ENCODE measurements at regions not wholly inside any gene's neighbourhood (a gene's known extent, or its start where the extent isn't known, plus 50 kb on each side); places are given as distances from the start of the nearest gene placed in this dataset.

DNA sequence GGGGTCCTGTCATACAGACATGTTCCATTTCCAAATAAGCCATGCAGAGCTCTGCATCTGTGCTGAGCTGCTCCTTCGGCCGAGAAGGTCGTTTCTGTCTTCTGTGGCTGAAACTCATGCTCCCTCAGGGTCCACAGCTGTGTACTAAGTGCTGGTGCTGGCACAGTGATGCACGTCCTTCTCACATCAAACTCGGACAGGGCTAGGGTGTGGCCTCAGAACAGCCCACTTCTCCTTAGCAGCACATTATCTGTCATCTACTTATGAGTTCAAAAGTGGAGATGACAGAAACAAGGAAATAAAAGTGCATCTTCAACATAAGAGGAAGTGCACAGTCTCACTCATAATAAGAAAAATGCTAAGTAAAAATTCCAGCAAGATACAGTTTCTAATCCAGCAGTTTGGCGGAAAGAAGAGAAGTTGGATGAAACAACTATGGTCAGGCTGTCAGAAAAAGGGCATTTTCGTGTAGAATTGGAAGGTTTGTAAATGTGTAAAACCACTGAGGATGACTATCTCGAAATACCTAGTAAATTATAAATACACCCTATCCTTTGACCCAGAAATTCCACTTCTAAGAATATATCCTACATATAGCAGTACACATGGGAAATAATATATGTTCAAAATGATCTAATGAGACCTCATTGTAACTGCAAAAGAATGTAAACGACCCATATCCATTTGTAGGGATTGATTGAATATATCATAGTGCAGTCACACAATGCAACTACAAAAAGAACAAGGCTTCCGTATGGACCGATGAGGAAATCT, 53.7 kb upstream of the APCDD1 start:
- Histone ChIP-seq H3K27ac (ENCODE audit: low read depth, low read length) (no peak overlapping the region), H3K4me3 (replicated peaks in 1 of 2; ENCODE audit: low read depth in 1 of 2, low read length in 2 of 2) (no peak overlapping the region), H3K9ac (ENCODE audit: low read length) (no peak overlapping the region), H2AFZ (ENCODE audit: low read depth, low read length, poor library complexity, severe bottlenecking) (no peak overlapping the region), H3K79me2 (ENCODE audit: insufficient read depth, low read length) (no peaks in the 10 kb centered on the region), H3K9me3 (ENCODE audit: control insufficient read depth in 1 of 2, insufficient read depth in 1 of 2, low read depth in 1 of 2, low read length in 2 of 2) (no peaks in the 10 kb centered on the region), H3K4me1 (ENCODE audit: control insufficient read depth in 1 of 2, insufficient read depth in 2 of 2, low read length in 2 of 2) (no peaks in the 10 kb centered on the region), H3K9me2 (ENCODE audit: insufficient read depth) (no peaks in the 10 kb centered on the region), H4K20me1 (ENCODE audit: insufficient read depth) (no peaks in the 10 kb centered on the region), H3K4me2 (ENCODE audit: low read length) (no peak overlapping the region), H3K36me3 (ENCODE audit: control insufficient read depth in 1 of 2, insufficient read depth in 2 of 2, low read length in 2 of 2) (no peaks in the 10 kb centered on the region), H3K27me3 (ENCODE audit: insufficient read depth, low read length) (peaks cover 34% of the 10 kb centered on the region)
- DNase-seq (ENCODE audit: low read depth, low spot score) (no peak), ATAC-seq (no peak)
- intact Hi-C loops (cut with micrococcal nuclease): no loop called here
- no TSS peak for BruUV-seq (replicated peaks)
- ChIA-PET CTCF (no interaction called here), POLR2A (no interaction called here), RAD21 (ENCODE audit: low non-redundant PET in 1 of 2, low total read pairs in 2 of 2, uncharacterized antibody in 2 of 2, unreplicated experiment in 2 of 2) (no interaction called here)
- TF ChIP-seq, protein P1, sequence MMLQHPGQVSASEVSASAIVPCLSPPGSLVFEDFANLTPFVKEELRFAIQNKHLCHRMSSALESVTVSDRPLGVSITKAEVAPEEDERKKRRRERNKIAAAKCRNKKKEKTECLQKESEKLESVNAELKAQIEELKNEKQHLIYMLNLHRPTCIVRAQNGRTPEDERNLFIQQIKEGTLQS (IDR thresholded peaks at IDR 0.05): no peak
- no peak for TF ChIP-seq CEBPB (IDR thresholded peaks at IDR 0.05; ENCODE audit: low read depth)
- TF ChIP-seq EZH2 (IDR thresholded peaks at IDR 0.05): no peak
- TF ChIP-seq EZH2phosphoT487 (IDR thresholded peaks at IDR 0.05; ENCODE audit: borderline replicate concordance): no peak

- POLR2A ChIA-PET: no interaction called here
- no TSS peak for BruUV-seq (replicated peaks)
Observed at GRCh38 chr18:10401521-10401920, 52.9 kb upstream of the APCDD1 start.

More at GRCh38 chr18:10401521-10401920, 52.9 kb upstream of the APCDD1 start:
- H3K36me3 ChIP-seq (ENCODE audit: control insufficient read depth in 1 of 2, insufficient read depth in 2 of 2, low read length in 2 of 2): no peaks in the 10 kb centered on the region
- no peaks in the 10 kb centered on the region for H4K20me1 ChIP-seq (ENCODE audit: insufficient read depth)
- H3K4me1 ChIP-seq (ENCODE audit: control insufficient read depth in 1 of 2, insufficient read depth in 2 of 2, low read length in 2 of 2): no peaks in the 10 kb centered on the region
- DNase-seq (ENCODE audit: low read depth, low spot score) (no peak), ATAC-seq (no peak)
- TF ChIP-seq RAD21 (IDR thresholded peaks at IDR 0.05; ENCODE audit: low read depth): no peak
- TF ChIP-seq, protein P2, sequence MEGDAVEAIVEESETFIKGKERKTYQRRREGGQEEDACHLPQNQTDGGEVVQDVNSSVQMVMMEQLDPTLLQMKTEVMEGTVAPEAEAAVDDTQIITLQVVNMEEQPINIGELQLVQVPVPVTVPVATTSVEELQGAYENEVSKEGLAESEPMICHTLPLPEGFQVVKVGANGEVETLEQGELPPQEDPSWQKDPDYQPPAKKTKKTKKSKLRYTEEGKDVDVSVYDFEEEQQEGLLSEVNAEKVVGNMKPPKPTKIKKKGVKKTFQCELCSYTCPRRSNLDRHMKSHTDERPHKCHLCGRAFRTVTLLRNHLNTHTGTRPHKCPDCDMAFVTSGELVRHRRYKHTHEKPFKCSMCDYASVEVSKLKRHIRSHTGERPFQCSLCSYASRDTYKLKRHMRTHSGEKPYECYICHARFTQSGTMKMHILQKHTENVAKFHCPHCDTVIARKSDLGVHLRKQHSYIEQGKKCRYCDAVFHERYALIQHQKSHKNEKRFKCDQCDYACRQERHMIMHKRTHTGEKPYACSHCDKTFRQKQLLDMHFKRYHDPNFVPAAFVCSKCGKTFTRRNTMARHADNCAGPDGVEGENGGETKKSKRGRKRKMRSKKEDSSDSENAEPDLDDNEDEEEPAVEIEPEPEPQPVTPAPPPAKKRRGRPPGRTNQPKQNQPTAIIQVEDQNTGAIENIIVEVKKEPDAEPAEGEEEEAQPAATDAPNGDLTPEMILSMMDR (IDR thresholded peaks at IDR 0.05 in 2 of 3, conservative IDR thresholded peaks at IDR 0.05 in 1 of 3; ENCODE audit: borderline replicate concordance in 1 of 3, insufficient read depth in 1 of 3, low read depth in 2 of 3, low read length in 2 of 3): no peak
- H3K27ac ChIP-seq (ENCODE audit: low read depth, low read length): no peak overlapping the region
- no peak overlapping the region for H3K4me2 ChIP-seq (ENCODE audit: low read length)
- H2AFZ ChIP-seq (ENCODE audit: low read depth, low read length, poor library complexity, severe bottlenecking): no peak overlapping the region
- H3K79me2 ChIP-seq (ENCODE audit: insufficient read depth, low read length): no peaks in the 10 kb centered on the region
- no peak overlapping the region for H3K4me3 ChIP-seq (replicated peaks in 1 of 2; ENCODE audit: low read depth in 1 of 2, low read length in 2 of 2)
- H3K9me3 ChIP-seq (ENCODE audit: control insufficient read depth in 1 of 2, insufficient read depth in 1 of 2, low read depth in 1 of 2, low read length in 2 of 2): no peaks in the 10 kb centered on the region
- H3K9ac ChIP-seq (ENCODE audit: low read length): no peak overlapping the region
- H3K9me2 ChIP-seq (ENCODE audit: insufficient read depth): no peaks in the 10 kb centered on the region
- ChIA-PET RAD21 (ENCODE audit: low non-redundant PET in 1 of 2, low total read pairs in 2 of 2, uncharacterized antibody in 2 of 2, unreplicated experiment in 2 of 2) (no interaction called here), CTCF (no interaction called here)
- intact Hi-C loops (cut with micrococcal nuclease): no loop called here
- H3K27me3 ChIP-seq (ENCODE audit: insufficient read depth, low read length): peaks cover 39% of the 10 kb centered on the region

Measured in HCT116 (cell line).